BE2C (cell line): ENCODE measurements at regions not wholly inside any gene's neighbourhood (a gene's known extent, or its start where the extent isn't known, plus 50 kb on each side); places are given as distances from the start of the nearest gene placed in this dataset.

ENCODE experiments used
- DNase-seq: peaks from one replicate; pipeline ENCODE4 v3.0.0-alpha.2; 2020
- H3K27me3 ChIP-seq: fragments of 250-450 bp; sonication (Bioruptor Pico); 2 replicates; pipeline ENCODE4 v1.5.1; 2020; ENCODE audit warnings: mild to moderate bottlenecking
- H3K36me3 ChIP-seq: fragments of 250-450 bp; sonication (Bioruptor Pico); 2 replicates; pipeline ENCODE4 v1.5.1; 2020; ENCODE audit warnings: mild to moderate bottlenecking
- H3K4me1 ChIP-seq: fragments of 250-450 bp; sonication (Bioruptor Pico); 2 replicates; pipeline ENCODE4 v1.5.1; 2020
- H3K4me3 ChIP-seq: 2 replicates; pipeline ENCODE4 v1.5.1; 2011; ENCODE audit warnings: low read depth, low read length
- H3K9me3 ChIP-seq: fragments of 250-450 bp; sonication (Bioruptor Pico); 2 replicates; pipeline ENCODE4 v1.5.1; 2020
- CTCF ChIP-seq: IDR thresholded peaks from 2 replicates; pipeline ENCODE4 v1.5.1; 2012; ENCODE audit warnings: mild to moderate bottlenecking, low read depth, low read length

- DNase-seq = no peak
- no peak for TF ChIP-seq CTCF
- Histone ChIP-seq H3K27me3 (no peaks in the 10 kb centered on the region), H3K9me3 (no peaks in the 10 kb centered on the region), H3K4me3 (no peak overlapping the region), H3K4me1 (no peaks in the 10 kb centered on the region), H3K36me3 (no peaks in the 10 kb centered on the region)
These were observed 113.7 kb upstream of the JARID2 start for GRCh38 chr6:15132167-15132566.

GRCh38 chr6:15132854-15133670 lies 112.8 kb upstream of the JARID2 start:
- DNase-seq = no peak
- no peaks in the 10 kb centered on the region for H3K27me3 ChIP-seq
- no peaks in the 10 kb centered on the region for H3K9me3 ChIP-seq
- no peak for TF ChIP-seq CTCF
- H3K36me3 ChIP-seq = no peaks in the 10 kb centered on the region
- no peaks in the 10 kb centered on the region for H3K4me1 ChIP-seq
- no peak overlapping the region for H3K4me3 ChIP-seq

- H3K4me3 ChIP-seq = no peak overlapping the region
- no peaks in the 10 kb centered on the region for H3K4me1 ChIP-seq
- no peaks in the 10 kb centered on the region for H3K36me3 ChIP-seq
- no peak for TF ChIP-seq CTCF
- H3K9me3 ChIP-seq = no peaks in the 10 kb centered on the region
- no peaks in the 10 kb centered on the region for H3K27me3 ChIP-seq
- no peak for DNase-seq
These were observed 108.8 kb upstream of the JARID2 start for GRCh38 chr6:15137086-15137485.

- Histone ChIP-seq H3K9me3 (no peaks in the 10 kb centered on the region), H3K36me3 (no peaks in the 10 kb centered on the region), H3K4me3 (no peak overlapping the region), H3K27me3 (no peaks in the 10 kb centered on the region), H3K4me1 (no peaks in the 10 kb centered on the region)
- DNase-seq = no peak
- TF ChIP-seq CTCF = no peak
These were observed 102.8 kb upstream of the JARID2 start for GRCh38 chr6:15143086-15143485.

GRCh38 chr6:15143540-15143939 lies 102.3 kb upstream of the JARID2 start:
- TF ChIP-seq CTCF = no peak
- Histone ChIP-seq H3K27me3 (no peaks in the 10 kb centered on the region), H3K4me3 (no peak overlapping the region), H3K9me3 (no peaks in the 10 kb centered on the region), H3K36me3 (no peaks in the 10 kb centered on the region), H3K4me1 (no peaks in the 10 kb centered on the region)
- no peak for DNase-seq

GRCh38 chr6:15145821-15146220 lies 100.0 kb upstream of the JARID2 start:
- Histone ChIP-seq H3K4me3 (no peak overlapping the region), H3K9me3 (no peaks in the 10 kb centered on the region), H3K4me1 (no peaks in the 10 kb centered on the region), H3K36me3 (no peaks in the 10 kb centered on the region), H3K27me3 (no peaks in the 10 kb centered on the region)
- no peak for TF ChIP-seq CTCF
- no peak for DNase-seq
